ENCODE measurements at regions not wholly inside any gene's neighbourhood (a gene's known extent, or its start where the extent isn't known, plus 50 kb on each side); places are given as distances from the start of the nearest gene placed in this dataset.

- TF ChIP-seq POLR2A (IDR thresholded peaks at IDR 0.05; ENCODE audit: low read depth, low read length): no peak
- TF ChIP-seq TAF1 (IDR thresholded peaks at IDR 0.05; ENCODE audit: low read depth, low read length): no peak
- no peak for TF ChIP-seq POLR2AphosphoS5 (IDR thresholded peaks at IDR 0.05; ENCODE audit: low read depth, low read length)
- TF ChIP-seq PAX5 (IDR thresholded peaks at IDR 0.05; ENCODE audit: insufficient read depth, low read length, severe bottlenecking): no peak
- no peak for TF ChIP-seq SPI1 (IDR thresholded peaks at IDR 0.05; ENCODE audit: low read depth, low read length)
Observed at GRCh38 chr21:23799376-23799775, 1807.9 kb downstream of the MRPL39 start.
